ENCODE measurements at regions not wholly inside any gene's neighbourhood (a gene's known extent, or its start where the extent isn't known, plus 50 kb on each side); places are given as distances from the start of the nearest gene placed in this dataset.

GRCh38 chr7:34373940-34374339 is 284.1 kb upstream of the NPSR1 start:
- no peak overlapping the region for H3K27ac Mint-ChIP-seq
- no peak overlapping the region for H3K4me3 Mint-ChIP-seq
- H3K9me3 Mint-ChIP-seq: peaks cover 8% of the 10 kb centered on the region
- H3K27me3 Mint-ChIP-seq: no peaks in the 10 kb centered on the region
- no peaks in the 10 kb centered on the region for H3K36me3 Mint-ChIP-seq
- ATAC-seq: no peak
- H3K4me1 Mint-ChIP-seq: no peaks in the 10 kb centered on the region

- no peak for ATAC-seq
- Mint-ChIP-seq H3K36me3 (no peaks in the 10 kb centered on the region), H3K4me1 (no peaks in the 10 kb centered on the region)
Measured at GRCh38 chr7:34382166-34382893, 275.7 kb upstream of the NPSR1 start.

GRCh38 chr7:34385384-34385783 is 272.6 kb upstream of the NPSR1 start:
- no peak overlapping the region for H3K4me3 Mint-ChIP-seq
- no peaks in the 10 kb centered on the region for H3K36me3 Mint-ChIP-seq
- no peak for ATAC-seq
- no peak overlapping the region for H3K27ac Mint-ChIP-seq
- no peaks in the 10 kb centered on the region for H3K4me1 Mint-ChIP-seq
- H3K9me3 Mint-ChIP-seq: peaks cover 10% of the 10 kb centered on the region
- no peaks in the 10 kb centered on the region for H3K27me3 Mint-ChIP-seq

More at GRCh38 chr7:34382166-34382893, 275.7 kb upstream of the NPSR1 start:
- peaks cover 12% of the 10 kb centered on the region for H3K9me3 Mint-ChIP-seq
- H3K4me3 Mint-ChIP-seq: no peak overlapping the region
- no peaks in the 10 kb centered on the region for H3K27me3 Mint-ChIP-seq
- no peak overlapping the region for H3K27ac Mint-ChIP-seq

GRCh38 chr7:34389332-34390078 is 268.5 kb upstream of the NPSR1 start:
- no peak overlapping the region for H3K4me3 Mint-ChIP-seq
- H3K27me3 Mint-ChIP-seq: no peaks in the 10 kb centered on the region
- no peaks in the 10 kb centered on the region for H3K36me3 Mint-ChIP-seq
- ATAC-seq: no peak
- no peaks in the 10 kb centered on the region for H3K4me1 Mint-ChIP-seq
- no peak overlapping the region for H3K27ac Mint-ChIP-seq
- peaks cover 3% of the 10 kb centered on the region for H3K9me3 Mint-ChIP-seq

GRCh38 chr7:34390103-34390502 is 267.9 kb upstream of the NPSR1 start:
- Mint-ChIP-seq H3K27me3 (no peaks in the 10 kb centered on the region), H3K4me3 (no peak overlapping the region), H3K9me3 (peaks cover 3% of the 10 kb centered on the region), H3K27ac (no peak overlapping the region), H3K36me3 (no peaks in the 10 kb centered on the region), H3K4me1 (no peaks in the 10 kb centered on the region)
- ATAC-seq: no peak

- Mint-ChIP-seq H3K36me3 (no peaks in the 10 kb centered on the region), H3K4me1 (no peaks in the 10 kb centered on the region)
Measured at GRCh38 chr7:34392972-34393371, 265.0 kb upstream of the NPSR1 start.

GRCh38 chr7:34396437-34397064 is 261.5 kb upstream of the NPSR1 start:
- no peak for ATAC-seq
- no peaks in the 10 kb centered on the region for H3K9me3 Mint-ChIP-seq
- no peaks in the 10 kb centered on the region for H3K4me1 Mint-ChIP-seq

More at GRCh38 chr7:34392972-34393371, 265.0 kb upstream of the NPSR1 start:
- Mint-ChIP-seq H3K4me3 (no peak overlapping the region), H3K9me3 (no peaks in the 10 kb centered on the region), H3K27me3 (no peaks in the 10 kb centered on the region), H3K27ac (no peak overlapping the region)
- no peak for ATAC-seq

GRCh38 chr7:34401776-34402175 is 256.2 kb upstream of the NPSR1 start:
- Mint-ChIP-seq H3K4me1 (no peaks in the 10 kb centered on the region), H3K27ac (no peak overlapping the region), H3K4me3 (no peak overlapping the region), H3K9me3 (peaks cover 2% of the 10 kb centered on the region), H3K27me3 (no peaks in the 10 kb centered on the region), H3K36me3 (no peaks in the 10 kb centered on the region)
- ATAC-seq: no peak

More at GRCh38 chr7:34396437-34397064, 261.5 kb upstream of the NPSR1 start:
- no peaks in the 10 kb centered on the region for H3K36me3 Mint-ChIP-seq
- no peaks in the 10 kb centered on the region for H3K27me3 Mint-ChIP-seq
- no peak overlapping the region for H3K27ac Mint-ChIP-seq
- no peak overlapping the region for H3K4me3 Mint-ChIP-seq

GRCh38 chr7:34406848-34407530 is 251.0 kb upstream of the NPSR1 start:
- Mint-ChIP-seq H3K36me3 (no peaks in the 10 kb centered on the region), H3K27ac (no peak overlapping the region), H3K4me3 (no peak overlapping the region), H3K4me1 (no peaks in the 10 kb centered on the region), H3K9me3 (peaks cover 2% of the 10 kb centered on the region), H3K27me3 (no peaks in the 10 kb centered on the region)
- ATAC-seq: no peak

- Mint-ChIP-seq H3K27me3 (no peaks in the 10 kb centered on the region), H3K4me1 (no peaks in the 10 kb centered on the region), H3K4me3 (no peak overlapping the region), H3K36me3 (no peaks in the 10 kb centered on the region), H3K9me3 (peaks cover 2% of the 10 kb centered on the region), H3K27ac (no peak overlapping the region)
- ATAC-seq: no peak
Measured at GRCh38 chr7:34407586-34407985, 250.4 kb upstream of the NPSR1 start.

- Mint-ChIP-seq H3K36me3 (no peaks in the 10 kb centered on the region), H3K27me3 (peaks cover 6% of the 10 kb centered on the region), H3K9me3 (peaks cover 2% of the 10 kb centered on the region), H3K4me1 (no peaks in the 10 kb centered on the region), H3K4me3 (no peak overlapping the region), H3K27ac (no peak overlapping the region)
- ATAC-seq: no peak
Measured at GRCh38 chr7:34417781-34418180, 240.2 kb upstream of the NPSR1 start.

GRCh38 chr7:34421526-34421925 is 236.5 kb upstream of the NPSR1 start:
- H3K27ac Mint-ChIP-seq: no peak overlapping the region
- peaks cover 1% of the 10 kb centered on the region for H3K27me3 Mint-ChIP-seq
- no peaks in the 10 kb centered on the region for H3K9me3 Mint-ChIP-seq
- ATAC-seq: no peak
- no peaks in the 10 kb centered on the region for H3K36me3 Mint-ChIP-seq
- no peak overlapping the region for H3K4me3 Mint-ChIP-seq
- no peaks in the 10 kb centered on the region for H3K4me1 Mint-ChIP-seq

GRCh38 chr7:34425194-34425593 is 232.8 kb upstream of the NPSR1 start:
- H3K9me3 Mint-ChIP-seq: no peaks in the 10 kb centered on the region
- H3K4me1 Mint-ChIP-seq: no peaks in the 10 kb centered on the region
- no peaks in the 10 kb centered on the region for H3K27me3 Mint-ChIP-seq
- no peak overlapping the region for H3K27ac Mint-ChIP-seq
- no peaks in the 10 kb centered on the region for H3K36me3 Mint-ChIP-seq
- peak; percentile 43 for ATAC-seq
- H3K4me3 Mint-ChIP-seq: no peak overlapping the region

- Mint-ChIP-seq H3K9me3 (no peaks in the 10 kb centered on the region), H3K4me1 (no peaks in the 10 kb centered on the region), H3K36me3 (no peaks in the 10 kb centered on the region), H3K27ac (no peak overlapping the region), H3K27me3 (no peaks in the 10 kb centered on the region), H3K4me3 (no peak overlapping the region)
- no peak for ATAC-seq
Measured at GRCh38 chr7:34425631-34426384, 232.2 kb upstream of the NPSR1 start.

GRCh38 chr7:34430456-34430855 is 227.6 kb upstream of the NPSR1 start:
- Mint-ChIP-seq H3K4me3 (no peak overlapping the region), H3K27ac (no peak overlapping the region), H3K4me1 (no peaks in the 10 kb centered on the region), H3K9me3 (peaks cover 4% of the 10 kb centered on the region), H3K27me3 (no peaks in the 10 kb centered on the region), H3K36me3 (no peaks in the 10 kb centered on the region)
- ATAC-seq: no peak
